Stimulated activated memory B cell treated with anti-CD40 and anti-IgM and Interleukin-4, amounts not matched to agents 10 μg/mL and 1 μg/mL and 100 μg/mL, for 72 hours (primary cell): ENCODE measurements at regions not wholly inside any gene's neighbourhood (a gene's known extent, or its start where the extent isn't known, plus 50 kb on each side); places are given as distances from the start of the nearest gene placed in this dataset.

ENCODE experiments used
- ATAC-seq: fragments of 150-1000 bp; cut with Tn5 transposase; 2 replicates; pipeline ENCODE4 v1.10.0; 2021
- H3K27ac Mint-ChIP-seq: one replicate; pipeline ENCODE4 v1.8.0; 2022; ENCODE audit warnings: mild to moderate bottlenecking, mixed read lengths
- H3K27me3 Mint-ChIP-seq: one replicate; pipeline ENCODE4 v1.8.0; 2022; ENCODE audit warnings: mixed read lengths
- H3K36me3 Mint-ChIP-seq: one replicate; pipeline ENCODE4 v1.8.0; 2022; ENCODE audit warnings: mixed read lengths
- H3K4me1 Mint-ChIP-seq: one replicate; pipeline ENCODE4 v1.8.0; 2022; ENCODE audit warnings: mixed read lengths
- H3K4me3 Mint-ChIP-seq: one replicate; pipeline ENCODE4 v1.8.0; 2022; ENCODE audit warnings: mild to moderate bottlenecking, moderate library complexity, mixed read lengths
- H3K9me3 Mint-ChIP-seq: one replicate; pipeline ENCODE4 v1.8.0; 2022; ENCODE audit warnings: mixed read lengths

DNA sequence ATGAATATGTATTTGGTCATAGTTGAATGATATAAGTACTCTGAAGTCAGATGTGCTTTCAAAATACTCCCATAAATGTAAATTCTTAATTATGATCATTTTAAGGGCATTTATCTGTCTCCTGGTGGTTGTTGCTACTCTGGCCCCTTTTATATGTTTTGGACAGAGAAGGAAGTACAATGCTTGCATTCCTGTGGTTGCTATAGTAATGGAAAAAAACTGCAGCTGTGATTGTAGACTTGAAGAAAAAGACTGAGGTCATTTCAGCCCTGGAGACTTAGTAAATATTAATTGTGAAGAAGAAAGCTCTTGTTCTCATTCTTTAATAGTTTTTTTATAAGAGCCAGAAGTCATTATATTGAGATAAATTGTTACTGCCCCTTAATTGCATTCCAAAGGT, 70.2 kb upstream of the FERD3L start:
- Mint-ChIP-seq H3K36me3 (no peaks in the 10 kb centered on the region), H3K4me3 (no peak overlapping the region), H3K27ac (no peak overlapping the region), H3K27me3 (no peaks in the 10 kb centered on the region), H3K9me3 (no peaks in the 10 kb centered on the region), H3K4me1 (peaks cover 3% of the 10 kb centered on the region)
- no peak for ATAC-seq

DNA sequence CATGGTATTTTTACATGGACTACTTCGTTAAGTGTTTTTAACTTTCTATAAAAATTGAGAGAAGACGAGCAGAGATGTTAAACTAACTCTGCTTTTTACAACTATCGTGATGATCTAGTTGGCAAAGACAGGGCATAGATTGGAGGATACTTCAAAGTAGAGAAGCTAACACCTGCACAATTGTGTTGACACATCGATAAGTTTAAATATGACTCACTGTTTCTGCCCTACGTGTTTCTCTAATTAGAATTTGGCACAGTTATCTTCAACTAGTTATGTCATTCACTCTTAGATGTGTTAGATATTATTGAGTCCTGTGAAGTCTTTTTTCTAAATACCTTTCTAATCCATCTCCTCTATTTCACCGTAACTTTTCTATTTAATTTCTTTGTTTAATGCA, 68.5 kb upstream of the FERD3L start:
- Mint-ChIP-seq H3K9me3 (no peaks in the 10 kb centered on the region), H3K4me3 (no peak overlapping the region), H3K27me3 (no peaks in the 10 kb centered on the region), H3K27ac (no peak overlapping the region), H3K4me1 (peaks cover 6% of the 10 kb centered on the region), H3K36me3 (no peaks in the 10 kb centered on the region)
- ATAC-seq: no peak

DNA sequence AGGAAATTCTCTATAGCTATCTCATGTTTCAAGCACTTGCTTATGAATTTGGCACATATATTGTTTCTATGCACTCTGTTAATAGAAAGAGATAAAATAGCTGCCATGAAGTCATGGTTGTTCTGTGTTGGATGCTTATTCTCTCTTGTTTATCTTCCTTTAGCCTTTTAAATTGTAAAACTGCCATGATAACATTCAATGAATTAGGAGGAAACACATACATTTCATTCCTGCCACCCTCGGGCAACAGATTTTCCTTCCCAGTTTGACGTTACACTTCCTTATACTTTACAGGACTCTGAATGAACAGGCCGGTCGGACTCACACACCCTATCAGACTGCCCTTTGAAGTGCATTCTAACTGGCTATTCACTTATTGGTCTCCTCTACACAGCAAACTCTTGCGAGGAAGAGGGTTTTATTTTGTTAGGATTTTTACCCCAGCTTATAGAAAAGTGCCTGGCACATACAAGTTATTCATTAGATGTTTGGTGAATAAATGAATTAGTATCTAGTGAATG, 65.7 kb upstream of the FERD3L start:
- no peak for ATAC-seq
- no peaks in the 10 kb centered on the region for H3K27me3 Mint-ChIP-seq
- H3K27ac Mint-ChIP-seq: no peak overlapping the region
- no peaks in the 10 kb centered on the region for H3K36me3 Mint-ChIP-seq
- H3K4me3 Mint-ChIP-seq: no peak overlapping the region
- peaks cover 6% of the 10 kb centered on the region for H3K4me1 Mint-ChIP-seq
- H3K9me3 Mint-ChIP-seq: no peaks in the 10 kb centered on the region

DNA sequence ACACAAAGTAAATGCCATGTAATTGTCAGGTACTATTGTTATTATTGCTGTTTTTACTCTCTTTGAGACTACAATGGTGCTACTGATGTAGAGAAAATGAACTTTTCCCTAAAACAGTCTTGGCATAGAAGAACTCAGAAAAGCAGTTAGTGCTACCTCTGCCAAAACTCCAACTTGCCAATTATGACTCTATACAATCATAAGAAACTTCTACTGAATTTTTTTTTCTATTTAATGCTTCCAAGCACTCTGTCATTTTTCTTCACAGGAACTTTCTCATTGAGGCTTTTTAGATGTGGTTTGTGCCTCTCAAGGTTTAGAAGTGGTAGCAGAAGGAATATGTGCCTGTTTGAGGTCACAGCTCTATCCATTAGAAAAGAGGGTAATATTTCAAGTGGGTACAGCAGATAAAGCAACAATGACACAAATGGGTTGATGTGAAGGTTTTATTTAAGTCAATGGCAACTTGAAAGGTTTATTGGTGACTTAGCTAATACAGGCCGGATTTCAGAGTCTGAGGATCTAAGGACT, 64.0 kb upstream of the FERD3L start:
- peaks cover 6% of the 10 kb centered on the region for H3K4me1 Mint-ChIP-seq

DNA sequence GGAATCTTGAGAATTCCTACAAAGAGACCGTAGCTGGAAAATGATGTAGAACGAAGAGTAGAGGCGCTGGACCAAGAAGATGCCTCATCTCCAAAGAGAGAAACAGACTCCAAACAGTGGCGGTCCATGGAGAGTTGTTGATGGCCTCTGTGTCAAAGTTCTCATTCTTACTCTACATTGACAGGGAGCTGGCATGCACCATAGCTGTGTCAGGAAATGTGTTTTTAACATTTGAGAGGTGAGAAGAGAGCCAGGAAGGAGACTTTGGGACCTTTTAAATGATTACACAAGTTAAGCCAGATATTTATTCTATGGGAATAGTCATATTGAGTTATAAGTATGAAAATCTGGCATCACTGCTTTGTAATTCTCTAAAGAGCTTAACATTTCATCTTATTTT, 61.5 kb upstream of the FERD3L start:
- H3K36me3 Mint-ChIP-seq: no peaks in the 10 kb centered on the region
- H3K27ac Mint-ChIP-seq: no peak overlapping the region
- no peaks in the 10 kb centered on the region for H3K9me3 Mint-ChIP-seq
- H3K27me3 Mint-ChIP-seq: no peaks in the 10 kb centered on the region
- H3K4me3 Mint-ChIP-seq: no peak overlapping the region
- H3K4me1 Mint-ChIP-seq: peaks cover 6% of the 10 kb centered on the region
- ATAC-seq: no peak

More for the DNA sequence above, 64.0 kb upstream of the FERD3L start:
- Mint-ChIP-seq H3K36me3 (no peaks in the 10 kb centered on the region), H3K4me3 (no peak overlapping the region), H3K27me3 (no peaks in the 10 kb centered on the region), H3K27ac (no peak overlapping the region), H3K9me3 (no peaks in the 10 kb centered on the region)
- no peak for ATAC-seq

DNA sequence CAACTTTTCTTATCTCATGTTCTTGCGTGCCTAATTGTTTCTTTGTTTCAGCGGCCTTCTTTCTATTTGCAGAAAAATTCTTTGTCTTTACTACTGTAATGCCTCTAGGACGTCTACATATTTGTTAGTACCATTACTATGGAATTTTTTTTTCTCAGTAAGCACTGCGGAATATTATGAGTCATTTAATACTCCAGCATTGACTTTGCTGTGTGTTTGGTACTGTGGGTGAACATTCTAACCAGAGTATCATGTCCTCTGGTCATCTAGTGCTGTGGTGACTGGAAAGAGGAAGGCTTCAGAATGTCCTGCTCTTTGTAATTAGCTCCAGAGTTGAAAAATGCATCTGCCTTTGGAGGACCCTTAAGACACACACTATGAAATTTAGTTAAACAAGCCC, 58.5 kb upstream of the FERD3L start:
- no peak overlapping the region for H3K4me3 Mint-ChIP-seq
- no peaks in the 10 kb centered on the region for H3K36me3 Mint-ChIP-seq
- no peak overlapping the region for H3K27ac Mint-ChIP-seq
- H3K27me3 Mint-ChIP-seq: no peaks in the 10 kb centered on the region
- H3K9me3 Mint-ChIP-seq: no peaks in the 10 kb centered on the region
- peak; percentile 16 for ATAC-seq
- no peaks in the 10 kb centered on the region for H3K4me1 Mint-ChIP-seq

DNA sequence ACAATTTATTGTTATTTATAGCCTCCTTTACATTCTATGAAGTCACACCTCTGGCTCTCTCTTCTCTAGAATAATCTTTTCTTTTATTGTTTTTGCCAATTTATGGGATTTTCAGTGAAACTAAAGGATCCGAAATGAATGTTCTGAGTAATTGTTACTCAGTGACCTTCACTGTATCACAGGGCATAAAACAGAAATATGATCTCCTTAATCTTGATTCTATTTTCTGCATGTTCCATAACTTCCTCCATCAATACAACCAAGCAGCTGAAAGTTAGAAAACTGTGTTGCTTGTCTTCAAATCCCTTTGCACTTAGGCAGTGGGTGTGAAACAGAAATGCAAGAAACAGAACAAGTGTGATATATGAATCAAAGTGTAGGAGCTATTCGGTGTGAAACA, 57.4 kb upstream of the FERD3L start:
- Mint-ChIP-seq H3K36me3 (no peaks in the 10 kb centered on the region), H3K9me3 (no peaks in the 10 kb centered on the region), H3K27ac (no peak overlapping the region), H3K27me3 (no peaks in the 10 kb centered on the region), H3K4me3 (no peak overlapping the region), H3K4me1 (no peaks in the 10 kb centered on the region)
- no peak for ATAC-seq
